Activated naive CD4-positive, alpha-beta T cell treated with anti-CD3 and anti-CD28 coated beads, Interleukin-2, amount 50 U/mL, for 16 hours (primary cell): ENCODE measurements at regions not wholly inside any gene's neighbourhood (a gene's known extent, or its start where the extent isn't known, plus 50 kb on each side); places are given as distances from the start of the nearest gene placed in this dataset.

Experiments used
- DNase-seq: peaks from one replicate; pipeline ENCODE4 v3.0.0-alpha.2; 2020

- DNase-seq: peak; percentile 53
Measured at GRCh38 chr10:69716711-69717560, 84.8 kb upstream of the COL13A1 start.

DNA sequence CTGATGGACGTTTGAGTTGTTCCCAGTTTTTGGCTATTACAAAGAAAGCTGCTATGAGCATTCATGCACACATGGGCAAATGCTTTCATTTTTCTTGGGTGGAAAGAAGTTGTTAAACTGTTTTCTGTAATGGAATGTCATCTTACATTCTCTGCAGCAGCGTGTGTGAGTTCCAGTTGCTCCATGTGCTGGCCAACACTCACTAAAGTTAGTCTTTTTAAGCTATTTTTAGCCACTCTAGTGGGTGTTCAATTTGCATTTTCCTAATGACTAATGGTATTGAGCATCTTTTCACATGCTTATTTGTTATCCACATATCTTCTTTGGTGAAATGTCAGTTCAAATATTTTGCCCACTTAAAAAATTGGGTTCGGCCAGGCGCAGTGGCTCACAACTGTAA is 82.8 kb upstream of the COL13A1 start:
- no peak for DNase-seq

DNA sequence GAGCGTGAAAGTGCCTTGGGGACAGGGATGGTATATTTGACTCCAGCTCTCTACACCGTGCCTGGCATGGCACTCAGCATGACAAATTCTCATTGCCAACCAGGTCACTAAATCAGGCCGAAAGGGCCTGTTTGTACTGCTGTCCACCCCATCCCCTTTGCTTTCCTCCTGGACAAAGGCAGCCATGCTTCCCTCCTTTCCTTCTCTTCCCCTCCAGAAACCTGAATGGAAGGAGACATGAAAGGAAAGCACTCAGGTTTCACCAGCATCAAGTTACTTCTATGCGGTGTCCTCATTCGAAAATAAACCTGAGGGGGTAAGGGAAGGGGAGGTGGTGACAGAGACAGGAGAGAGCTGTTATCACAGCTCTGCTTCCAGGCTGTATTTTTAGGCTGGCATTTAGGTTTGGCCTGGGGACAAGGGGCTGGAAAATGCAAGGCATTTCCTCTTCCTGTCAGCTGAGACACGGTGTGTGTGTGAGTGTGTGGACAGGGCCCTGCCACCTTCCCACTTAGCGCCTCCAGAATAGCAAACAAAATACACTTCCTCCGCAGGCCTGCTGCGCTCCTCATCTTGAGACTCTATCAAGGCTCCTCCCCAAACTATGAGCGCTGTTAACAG is 79.9 kb upstream of the COL13A1 start:
- DNase-seq: no peak

DNA sequence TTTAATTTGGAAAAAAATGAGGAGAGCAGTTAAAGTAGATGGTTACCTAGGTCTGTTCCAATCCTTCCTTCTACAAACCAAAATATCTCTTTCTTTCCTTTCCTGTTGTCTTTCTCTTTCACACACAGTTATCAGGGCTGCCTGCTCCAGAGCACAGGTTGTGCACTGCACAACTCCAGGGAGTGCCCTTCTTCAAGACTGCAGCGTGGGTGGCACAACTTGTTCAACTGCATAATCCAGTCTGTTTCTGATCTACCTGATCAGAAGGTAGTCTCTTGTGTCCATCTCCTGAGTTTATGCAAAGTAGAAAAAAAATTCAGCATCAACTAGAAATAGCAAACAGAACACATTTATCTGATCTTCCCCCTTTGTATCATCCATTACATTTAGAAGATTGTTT is 78.1 kb upstream of the COL13A1 start:
- DNase-seq: no peak

- DNase-seq: no peak
Measured at GRCh38 chr10:69726850-69727249, 74.9 kb upstream of the COL13A1 start.

GRCh38 chr10:69728335-69728870 is 73.3 kb upstream of the COL13A1 start:
- no peak for DNase-seq

GRCh38 chr10:69729326-69730048 is 72.2 kb upstream of the COL13A1 start:
- no peak for DNase-seq

DNA sequence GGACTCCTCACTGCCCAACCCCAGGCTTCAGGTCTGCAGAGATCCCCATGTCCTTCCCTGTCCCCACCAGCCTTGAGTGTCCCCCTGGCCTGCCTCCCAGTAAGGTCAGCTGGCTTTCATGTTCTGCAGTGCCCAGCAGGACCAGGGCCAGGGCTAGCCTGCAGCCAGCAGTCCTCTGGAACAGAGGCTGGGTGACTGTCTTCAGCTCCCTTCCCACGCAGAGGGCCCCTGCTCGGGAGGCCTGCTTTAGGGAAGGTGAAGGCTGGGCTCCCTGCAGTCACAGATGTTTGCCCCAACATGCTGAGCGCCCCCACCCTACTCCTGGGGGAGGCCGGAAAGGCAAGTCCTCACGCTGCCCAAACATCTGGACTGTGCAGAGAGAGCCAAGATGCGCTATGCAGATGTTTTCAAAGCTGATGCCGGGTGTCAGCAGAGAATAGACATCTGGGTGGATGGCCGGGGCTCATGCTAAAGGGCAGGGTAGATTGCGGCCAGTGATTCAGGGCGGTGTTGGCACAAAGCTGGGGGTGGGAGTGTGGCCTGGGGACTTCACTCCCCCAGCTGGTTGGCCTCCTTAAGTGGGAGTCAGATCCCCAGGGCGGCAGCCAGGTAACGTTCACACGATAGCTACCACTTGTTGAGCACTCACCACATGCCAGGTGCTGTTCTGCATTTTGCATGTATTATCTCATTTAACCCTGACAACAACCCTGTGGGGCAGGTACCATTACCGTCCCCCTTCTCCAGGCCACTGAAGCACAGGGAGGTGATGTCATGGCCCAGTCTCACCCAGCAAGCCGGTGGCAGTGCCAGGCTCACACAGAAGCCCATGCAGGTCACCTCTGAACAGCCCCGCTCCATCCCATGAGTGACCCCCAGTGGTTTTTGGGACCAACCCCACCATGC is 71.2 kb upstream of the COL13A1 start:
- DNase-seq: no peak

- no peak for DNase-seq
Measured at GRCh38 chr10:69731184-69731583, 70.5 kb upstream of the COL13A1 start.

DNA sequence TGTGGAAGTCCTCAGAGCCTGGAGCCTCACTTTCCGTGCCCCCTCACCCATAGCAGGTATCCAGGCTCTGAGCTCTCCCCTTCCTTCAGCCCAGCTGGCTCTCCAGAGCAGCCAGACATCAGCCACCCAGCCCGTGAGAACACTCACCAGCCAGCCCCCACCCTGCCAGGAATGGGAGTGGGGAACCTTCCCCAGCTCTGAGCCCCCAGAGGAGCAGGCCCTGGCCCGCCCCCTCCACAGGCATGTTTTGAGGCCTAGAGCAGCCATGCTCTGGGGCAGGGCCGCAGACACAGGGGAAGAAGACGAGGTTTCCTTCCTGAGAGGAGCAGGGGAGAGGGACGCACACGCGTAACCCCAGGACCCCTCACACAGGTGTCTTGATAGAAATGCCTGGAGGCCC is 70.0 kb upstream of the COL13A1 start:
- DNase-seq: no peak

DNA sequence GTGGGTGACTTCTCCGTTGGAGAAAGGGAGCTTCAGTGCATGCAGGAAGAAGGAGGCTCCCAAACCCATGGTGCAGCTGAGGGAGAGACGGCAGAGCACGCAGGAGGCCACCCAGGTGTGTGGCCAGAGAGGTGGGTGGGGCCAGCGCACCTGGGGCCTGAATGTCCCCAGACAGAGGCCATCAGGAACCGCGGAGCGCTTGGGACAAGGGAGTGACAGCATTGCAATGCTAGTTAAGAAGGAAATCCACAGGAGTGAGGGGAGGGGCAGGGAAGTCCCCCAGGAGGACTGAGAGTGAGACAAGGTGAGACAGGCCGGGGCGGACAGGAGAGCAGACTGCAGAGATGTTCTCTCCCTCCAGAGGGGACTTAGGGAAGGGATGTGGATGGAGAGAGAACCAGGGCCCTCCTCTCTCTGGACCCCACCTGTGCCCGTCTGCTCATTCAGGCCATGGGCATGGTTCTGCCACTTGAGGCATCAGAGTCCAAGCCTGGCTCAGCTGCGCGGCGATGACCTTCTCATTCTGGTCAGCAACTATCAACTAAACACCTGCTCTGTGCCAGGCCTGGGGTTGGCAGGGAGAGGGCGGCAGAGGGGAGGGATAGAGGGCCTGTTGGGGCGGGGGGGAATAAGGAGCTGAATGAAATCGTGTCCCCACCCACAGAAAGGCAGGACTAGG is 69.4 kb upstream of the COL13A1 start:
- no peak for DNase-seq

DNA sequence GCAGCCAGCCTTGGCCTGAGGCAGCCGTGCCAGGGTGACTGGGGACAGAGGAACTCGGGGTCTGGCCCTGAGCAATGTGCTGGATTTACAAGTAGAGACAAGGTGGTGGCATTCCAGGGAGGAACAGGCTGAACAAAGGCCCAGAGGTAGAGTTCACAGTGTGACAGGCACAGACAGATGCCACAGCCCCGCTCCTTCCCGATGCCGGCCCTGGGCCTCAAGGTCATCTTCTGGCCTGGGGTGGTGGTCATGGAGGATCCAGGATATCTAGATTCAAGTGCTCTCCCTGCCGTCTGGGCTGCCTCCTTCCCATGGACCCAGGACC is 68.9 kb upstream of the COL13A1 start:
- no peak for DNase-seq

DNA sequence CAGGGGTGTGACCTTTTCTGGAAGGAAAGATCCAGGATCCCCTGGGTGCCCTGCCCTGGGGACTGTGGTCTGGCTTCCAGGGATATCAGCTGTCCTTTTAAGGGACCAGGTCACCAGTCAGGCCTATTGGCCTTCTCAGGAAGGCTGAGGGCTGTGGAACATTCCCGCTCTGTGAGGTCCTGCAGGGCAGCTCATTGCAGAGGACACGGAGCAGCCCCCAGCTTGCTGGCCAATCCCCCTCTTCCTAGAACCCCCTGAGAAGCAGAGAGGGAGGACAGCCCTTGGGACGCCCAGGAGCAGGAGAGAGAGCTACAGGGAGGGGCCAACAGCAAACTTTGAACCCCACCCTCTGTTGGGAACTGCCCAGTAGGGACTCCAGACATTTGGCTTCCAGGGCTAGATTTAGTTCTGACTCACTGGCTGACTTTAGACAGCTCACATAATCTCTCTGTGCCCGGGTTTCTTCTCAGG is 67.9 kb upstream of the COL13A1 start:
- DNase-seq: no peak

GRCh38 chr10:69734416-69734796 is 67.3 kb upstream of the COL13A1 start:
- DNase-seq: no peak

- no peak for DNase-seq
Measured at GRCh38 chr10:69734797-69735468, 66.8 kb upstream of the COL13A1 start.

- DNase-seq: no peak
Measured at GRCh38 chr10:69736886-69737641, 64.6 kb upstream of the COL13A1 start.

- no peak for DNase-seq
Measured at GRCh38 chr10:69738071-69738470, 63.6 kb upstream of the COL13A1 start.

GRCh38 chr10:69738858-69739435 is 62.8 kb upstream of the COL13A1 start:
- no peak for DNase-seq

DNA sequence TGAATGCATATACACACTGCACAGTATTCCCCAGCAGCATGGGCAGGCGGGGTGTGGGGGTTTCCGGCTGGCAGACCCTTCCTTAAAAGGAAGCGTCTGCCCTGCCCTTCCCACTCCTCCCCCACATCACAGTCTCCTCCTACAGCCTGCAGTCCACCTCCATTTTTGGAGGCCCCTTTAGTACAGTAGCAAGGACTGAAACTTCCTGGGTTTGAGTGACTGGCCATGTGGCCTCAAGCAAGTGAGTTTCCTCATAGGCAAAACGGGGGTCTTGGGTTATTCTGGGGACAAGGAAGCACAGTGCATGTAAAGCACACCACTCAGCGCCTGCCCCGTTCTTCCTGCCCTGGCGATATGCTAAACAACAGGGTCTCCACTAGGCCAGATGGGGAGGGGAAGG is 62.1 kb upstream of the COL13A1 start:
- DNase-seq: no peak

- no peak for DNase-seq
Measured at GRCh38 chr10:69740126-69740525, 61.6 kb upstream of the COL13A1 start.
